Suppressor macrophage treated with lipopolysaccharide for 1 hour (primary cell): ENCODE measurements at regions not wholly inside any gene's neighbourhood (a gene's known extent, or its start where the extent isn't known, plus 50 kb on each side); places are given as distances from the start of the nearest gene placed in this dataset.

Experiments used
- DNase-seq, 3 donors: peaks; one replicate each; pipeline ENCODE4 v3.0.0-alpha.2; 2020 to 2022

GRCh38 chr5:114296191-114296590, 65.7 kb upstream of the KCNN2 start:
- no peak for DNase-seq

- DNase-seq = no peak
Measured at GRCh38 chr5:114297915-114298314, 64.0 kb upstream of the KCNN2 start.

- no peak for DNase-seq
Measured at GRCh38 chr5:114305402-114306207, 56.3 kb upstream of the KCNN2 start.

GRCh38 chr5:114308017-114308416, 53.9 kb upstream of the KCNN2 start:
- DNase-seq = no peak

GRCh38 chr5:114308508-114308907, 53.4 kb upstream of the KCNN2 start:
- DNase-seq = no peak

GRCh38 chr5:114310666-114311065, 51.2 kb upstream of the KCNN2 start:
- DNase-seq = no peak

GRCh38 chr5:114311281-114311680, 50.6 kb upstream of the KCNN2 start:
- no peak for DNase-seq

GRCh38 chr5:114311968-114312367, 49.9 kb upstream of the KCNN2 start:
- no peak for DNase-seq
